Panc1 (cell line): ENCODE measurements at regions not wholly inside any gene's neighbourhood (a gene's known extent, or its start where the extent isn't known, plus 50 kb on each side); places are given as distances from the start of the nearest gene placed in this dataset.

Experiments
- ATAC-seq: fragments of 200-7000 bp; cut with Tn5 transposase; 2 replicates; pipeline ENCODE4 v1.9.1; 2020; ENCODE audit warnings: mild to moderate bottlenecking, moderate library complexity
- BruUV-seq: library from RNA; stranded (reverse); fragments of 400-500 nt; replicated peaks from 2 replicates; lab custom pipeline; 2021; lab: Mats Ljungman, UMichigan
- CTCF ChIA-PET: fragments of 300-600 bp; sonication (Branson Sonifier 250); formaldehyde crosslinking; loops from one replicate; lab custom pipeline; 2022; ENCODE audit warnings: antibody characterized with exemption; lab: Charles Lee
- POLR2A ChIA-PET: fragments of 300-600 bp; sonication (Branson Sonifier 250); formaldehyde crosslinking; loops from one replicate; lab custom pipeline; 2022; ENCODE audit warnings: antibody characterized with exemption; lab: Charles Lee
- DNase-seq: peaks from one replicate; pipeline ENCODE4 v3.0.0-alpha.2; 2010; ENCODE audit warnings: low read depth, low spot score
- H3K27ac ChIP-seq: 2 replicates; pipeline ENCODE4 v1.5.1; 2011; ENCODE audit warnings: mild to moderate bottlenecking, low read length, inconsistent platforms
- H3K27me3 ChIP-seq: fragments of 200-500 bp; sonication (Bioruptor generic); 2 replicates; pipeline ENCODE4 v1.6.0; 2014; ENCODE audit warnings: low read length, inconsistent platforms; ENCODE audit not compliant: control insufficient read depth, insufficient read depth
- H3K36me3 ChIP-seq: fragments of 200-500 bp; sonication (Bioruptor generic); 2 replicates; pipeline ENCODE4 v1.5.1; 2014; ENCODE audit warnings: inconsistent platforms, mild to moderate bottlenecking, low read length, moderate library complexity; ENCODE audit not compliant: control insufficient read depth, insufficient read depth
- H3K4me1 ChIP-seq: 2 replicates; pipeline ENCODE4 v1.5.1; 2011; ENCODE audit warnings: inconsistent platforms, mild to moderate bottlenecking, low read length, moderate library complexity; ENCODE audit not compliant: control insufficient read depth, insufficient read depth
- H3K4me3 ChIP-seq, 2 experiments: 2 replicates each; pipeline ENCODE4 v1.5.1; 2011 to 2012; ENCODE audit warnings: low read depth in 2 of 2, low read length in 2 of 2, mild to moderate bottlenecking in 2 of 2, inconsistent platforms in 1 of 2, moderate library complexity in 1 of 2
- H3K9me3 ChIP-seq: fragments of 200-500 bp; sonication (Bioruptor generic); 2 replicates; pipeline ENCODE4 v1.5.1; 2014; ENCODE audit warnings: low read depth, mild to moderate bottlenecking, inconsistent platforms, low read length, moderate library complexity; ENCODE audit not compliant: control insufficient read depth, insufficient read depth
- POLR2AphosphoS5 ChIP-seq: IDR thresholded peaks from 2 replicates; pipeline ENCODE4 v1.6.1; 2012; ENCODE audit warnings: mild to moderate bottlenecking, low read depth, low read length, moderate library complexity
- REST ChIP-seq, 2 experiments: IDR thresholded peaks; 2 replicates each; pipeline ENCODE4 v1.6.1; 2011 to 2012; ENCODE audit warnings: low read depth in 2 of 2, control low read depth in 1 of 2, low read length in 1 of 2, mild to moderate bottlenecking in 1 of 2, moderate library complexity in 1 of 2; ENCODE audit not compliant: insufficient read depth in 1 of 2
- SIN3A ChIP-seq: IDR thresholded peaks from 2 replicates; pipeline ENCODE4 v1.6.1; 2012; ENCODE audit warnings: low read depth, mild to moderate bottlenecking, low read length, moderate library complexity, borderline replicate concordance; ENCODE audit not compliant: insufficient read depth
- TCF7L2 ChIP-seq: IDR thresholded peaks from 2 replicates; pipeline ENCODE4 v1.6.1; 2011; ENCODE audit warnings: mild to moderate bottlenecking, low read depth, low read length, inconsistent platforms
- in situ Hi-C: cut with HindIII; loops from 2 replicates; pipeline ENCODE4 v1.10.0; 2016; ENCODE audit warnings: low sequenced_read_pairs, low pct_unique_long_range_greater_than_20kb
- intact Hi-C: fragments of 100-400 bp; cut with micrococcal nuclease; formaldehyde crosslinking; loops from one replicate; pipeline ENCODE4 v1.10.0; 2022; ENCODE audit not compliant: unreplicated experiment
- TF ChIP-seq, protein P1 (sequence below): fragments of 450-650 bp; IDR thresholded peaks from 2 replicates; pipeline ENCODE4 v1.5.1; 2017; ENCODE audit warnings: mild to moderate bottlenecking

GRCh38 chr3:4140921-4141320 is 162.2 kb upstream of the SETMAR start:
- H3K9me3 ChIP-seq = no peaks in the 10 kb centered on the region
- BruUV-seq = no TSS peak
- no peak overlapping the region for H3K4me3 ChIP-seq
- H3K4me1 ChIP-seq = no peaks in the 10 kb centered on the region
- no peak for DNase-seq
- ChIA-PET POLR2A (no interaction called here), CTCF (no interaction called here)
- in situ Hi-C loops = no loop called here
- intact Hi-C loops = no loop called here
- no peaks in the 10 kb centered on the region for H3K27me3 ChIP-seq
- TF ChIP-seq POLR2AphosphoS5 (no peak), TCF7L2 (no peak), REST (IDR thresholded peaks at IDR 0.05; ENCODE audit: insufficient read depth in 1 of 2, low read depth in 2 of 2, low read length in 1 of 2) (no peak), SIN3A (no peak)
- TF ChIP-seq, protein P1, sequence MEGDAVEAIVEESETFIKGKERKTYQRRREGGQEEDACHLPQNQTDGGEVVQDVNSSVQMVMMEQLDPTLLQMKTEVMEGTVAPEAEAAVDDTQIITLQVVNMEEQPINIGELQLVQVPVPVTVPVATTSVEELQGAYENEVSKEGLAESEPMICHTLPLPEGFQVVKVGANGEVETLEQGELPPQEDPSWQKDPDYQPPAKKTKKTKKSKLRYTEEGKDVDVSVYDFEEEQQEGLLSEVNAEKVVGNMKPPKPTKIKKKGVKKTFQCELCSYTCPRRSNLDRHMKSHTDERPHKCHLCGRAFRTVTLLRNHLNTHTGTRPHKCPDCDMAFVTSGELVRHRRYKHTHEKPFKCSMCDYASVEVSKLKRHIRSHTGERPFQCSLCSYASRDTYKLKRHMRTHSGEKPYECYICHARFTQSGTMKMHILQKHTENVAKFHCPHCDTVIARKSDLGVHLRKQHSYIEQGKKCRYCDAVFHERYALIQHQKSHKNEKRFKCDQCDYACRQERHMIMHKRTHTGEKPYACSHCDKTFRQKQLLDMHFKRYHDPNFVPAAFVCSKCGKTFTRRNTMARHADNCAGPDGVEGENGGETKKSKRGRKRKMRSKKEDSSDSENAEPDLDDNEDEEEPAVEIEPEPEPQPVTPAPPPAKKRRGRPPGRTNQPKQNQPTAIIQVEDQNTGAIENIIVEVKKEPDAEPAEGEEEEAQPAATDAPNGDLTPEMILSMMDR = no peak
- H3K27ac ChIP-seq = no peak overlapping the region
- no peak for ATAC-seq
- H3K36me3 ChIP-seq = no peaks in the 10 kb centered on the region

- DNase-seq (no peak), ATAC-seq (no peak)
- Histone ChIP-seq H3K27ac (no peak overlapping the region), H3K36me3 (no peaks in the 10 kb centered on the region), H3K4me1 (no peaks in the 10 kb centered on the region), H3K4me3 (no peak overlapping the region), H3K27me3 (no peaks in the 10 kb centered on the region), H3K9me3 (no peaks in the 10 kb centered on the region)
- in situ Hi-C loops (no loop called here), intact Hi-C loops (no loop called here)
- TF ChIP-seq, protein P1 = no peak
- TF ChIP-seq TCF7L2 (no peak), POLR2AphosphoS5 (no peak)
- POLR2A ChIA-PET = interaction anchor here (0.6 kb wide), 1 partner anchor 170 kb away, joined by 4 read pairs; no protein-coding TSS in a partner anchor
- CTCF ChIA-PET = no interaction called here
- BruUV-seq = no TSS peak
These were observed 155.5 kb upstream of the SETMAR start for GRCh38 chr3:4147556-4148118.
